Transverse colon (tissue), 4 donors: ENCODE measurements at regions not wholly inside any gene's neighbourhood (a gene's known extent, or its start where the extent isn't known, plus 50 kb on each side); places are given as distances from the start of the nearest gene placed in this dataset.

Source experiments
- DNase-seq: peaks from one replicate; pipeline ENCODE4 v3.0.0-alpha.2; 2019
- H3K27ac ChIP-seq, 4 donors: fragments of 200-600 bp; sonication (generic); 2 replicates each; pipeline ENCODE4 v1.5.1; 2016 to 2018; ENCODE audit warnings: inconsistent platforms in 4 of 4
- H3K27me3 ChIP-seq: fragments of 200-600 bp; sonication (generic); 2 replicates; pipeline ENCODE4 v1.5.1; 2017; ENCODE audit warnings: inconsistent platforms
- H3K36me3 ChIP-seq, 4 donors: fragments of 200-600 bp; sonication (generic); 2 replicates each; pipeline ENCODE4 v1.5.1; 2017 to 2019; ENCODE audit warnings: inconsistent platforms in 4 of 4
- H3K4me1 ChIP-seq, 4 donors: fragments of 200-600 bp; sonication (generic); 2 replicates each; pipeline ENCODE4 v1.5.1; 2017 to 2020; ENCODE audit warnings: inconsistent platforms in 4 of 4
- H3K4me3 ChIP-seq, 4 donors: fragments of 200-600 bp; sonication (generic); 1 replicate in 1 of 4; 2 replicates in 3 of 4; pipeline versions ENCODE4 v1.5.1 to v1.6.1; 2017 to 2019; ENCODE audit warnings: inconsistent platforms in 4 of 4
- H3K9me3 ChIP-seq, 2 donors: fragments of 200-600 bp; sonication (generic); 2 replicates each; pipeline ENCODE4 v1.5.1; 2017 to 2019; ENCODE audit warnings: inconsistent platforms in 2 of 2
- EP300 ChIP-seq: sonication (generic); formaldehyde crosslinking; IDR thresholded peaks from one replicate; pipeline ENCODE4 v1.6.1; 2017; ENCODE audit warnings: antibody characterized with exemption, low read depth
- POLR2A ChIP-seq: fragments of 450-650 bp; IDR thresholded peaks from one replicate; pipeline ENCODE4 v1.6.1; 2016; ENCODE audit warnings: antibody characterized with exemption, mild to moderate bottlenecking, moderate library complexity
- POLR2AphosphoS5 ChIP-seq, 3 donors: sonication (generic); formaldehyde crosslinking; IDR thresholded peaks; one replicate each; pipeline ENCODE4 v1.6.1; 2016; ENCODE audit warnings: antibody characterized with exemption in 3 of 3
- WGBS, 2 donors: methylation state at CpG; one replicate each; pipeline ENCODE4 v1.1.5; 2018; ENCODE audit warnings: low coverage in 1 of 2; 5-methylcytosine and 5-hydroxymethylcytosine counted together
- in situ Hi-C, 4 donors: fragments of 200-750 bp; cut with MboI; loops; one replicate each; pipeline versions ENCODE4 v1.15.0 to v1.15.1; 2017; ENCODE audit warnings: low sequenced_read_pairs in 3 of 4, low pct_ligation_motif_present in 1 of 4, low pct_unique_long_range_greater_than_20kb in 1 of 4
- intact Hi-C: fragments of 100-400 bp; cut with DNase I; formaldehyde crosslinking; loops from one replicate; pipeline ENCODE4 v1.15.1; 2023; ENCODE audit warnings: low total_unique reads
- TF ChIP-seq, protein P1 (sequence below), 5 experiments: fragments of 200-600 bp in 3 of 5; fragments of 450-650 bp in 2 of 5; sonication (generic) in 3 of 5; IDR thresholded peaks; 1 replicate in 2 of 5; 2 replicates in 3 of 5; pipeline ENCODE4 v1.5.1; 2016 to 2017; ENCODE audit warnings: antibody characterized with exemption in 5 of 5, inconsistent platforms in 3 of 5, mild to moderate bottlenecking in 2 of 5, moderate library complexity in 1 of 5

DNA sequence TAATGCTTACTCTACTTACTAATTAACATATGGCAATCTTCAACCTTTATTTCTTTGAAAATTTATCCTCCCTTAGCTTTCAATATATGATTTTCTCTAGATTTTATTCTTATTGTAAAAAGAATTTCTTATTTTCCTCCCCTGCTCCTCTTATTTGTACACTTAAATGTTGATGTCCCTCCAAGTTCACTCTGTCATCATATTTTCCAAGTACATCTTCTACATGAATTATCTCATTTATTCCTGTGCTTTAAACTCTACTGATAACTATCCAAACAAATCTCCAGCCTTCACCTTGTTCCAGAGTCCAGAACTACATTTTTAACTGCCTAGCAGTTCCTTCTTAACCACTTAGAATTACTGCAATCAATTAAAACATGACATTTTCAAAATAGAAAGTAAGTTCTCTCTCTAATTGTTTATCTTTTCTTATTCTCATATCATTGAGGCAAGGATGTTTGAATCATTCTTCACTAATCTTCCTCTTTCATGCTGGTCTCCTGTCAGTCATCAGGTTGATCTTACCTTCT is 261.6 kb upstream of the FAR2 start:
- DNase-seq: no peak
- H3K36me3 ChIP-seq: no peaks in the 10 kb centered on the region
- H3K27me3 ChIP-seq: no peaks in the 10 kb centered on the region
- intact Hi-C loops (no loop called here), in situ Hi-C loops (no loop called here)
- H3K4me3 ChIP-seq: no peak overlapping the region
- TF ChIP-seq, protein P1, sequence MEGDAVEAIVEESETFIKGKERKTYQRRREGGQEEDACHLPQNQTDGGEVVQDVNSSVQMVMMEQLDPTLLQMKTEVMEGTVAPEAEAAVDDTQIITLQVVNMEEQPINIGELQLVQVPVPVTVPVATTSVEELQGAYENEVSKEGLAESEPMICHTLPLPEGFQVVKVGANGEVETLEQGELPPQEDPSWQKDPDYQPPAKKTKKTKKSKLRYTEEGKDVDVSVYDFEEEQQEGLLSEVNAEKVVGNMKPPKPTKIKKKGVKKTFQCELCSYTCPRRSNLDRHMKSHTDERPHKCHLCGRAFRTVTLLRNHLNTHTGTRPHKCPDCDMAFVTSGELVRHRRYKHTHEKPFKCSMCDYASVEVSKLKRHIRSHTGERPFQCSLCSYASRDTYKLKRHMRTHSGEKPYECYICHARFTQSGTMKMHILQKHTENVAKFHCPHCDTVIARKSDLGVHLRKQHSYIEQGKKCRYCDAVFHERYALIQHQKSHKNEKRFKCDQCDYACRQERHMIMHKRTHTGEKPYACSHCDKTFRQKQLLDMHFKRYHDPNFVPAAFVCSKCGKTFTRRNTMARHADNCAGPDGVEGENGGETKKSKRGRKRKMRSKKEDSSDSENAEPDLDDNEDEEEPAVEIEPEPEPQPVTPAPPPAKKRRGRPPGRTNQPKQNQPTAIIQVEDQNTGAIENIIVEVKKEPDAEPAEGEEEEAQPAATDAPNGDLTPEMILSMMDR (IDR thresholded peaks at IDR 0.05): no peak
- TF ChIP-seq POLR2A: no peak
- TF ChIP-seq EP300: no peak
- TF ChIP-seq POLR2AphosphoS5 (IDR thresholded peaks at IDR 0.05): no peak
- no peak overlapping the region for H3K27ac ChIP-seq
- no peaks in the 10 kb centered on the region for H3K4me1 ChIP-seq
- no peaks in the 10 kb centered on the region for H3K9me3 ChIP-seq

DNA sequence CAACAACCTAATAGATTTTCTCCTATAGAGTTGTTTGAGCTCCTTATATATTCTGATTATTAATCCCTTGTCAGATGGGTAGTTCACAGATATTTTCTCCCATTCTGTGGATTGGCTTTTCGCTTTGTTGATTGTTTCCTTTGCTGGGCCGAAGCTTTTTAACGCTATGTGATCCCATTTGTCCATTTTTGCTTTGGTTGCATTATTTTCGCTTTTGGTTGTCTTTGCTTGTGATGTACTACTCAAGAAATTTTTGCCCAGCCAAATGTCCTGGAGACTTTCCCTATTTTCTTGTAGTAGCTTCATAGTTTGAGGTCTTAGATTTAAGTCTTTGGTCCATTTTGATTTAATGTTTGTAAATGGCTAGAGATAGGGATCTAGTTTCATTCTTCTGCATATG is 258.4 kb upstream of the FAR2 start:
- TF ChIP-seq POLR2AphosphoS5 (IDR thresholded peaks at IDR 0.05) (no peak), EP300 (no peak), POLR2A (no peak)
- TF ChIP-seq, protein P1 (IDR thresholded peaks at IDR 0.05): no peak
- no peaks in the 10 kb centered on the region for H3K4me1 ChIP-seq
- H3K27me3 ChIP-seq: no peaks in the 10 kb centered on the region
- intact Hi-C loops (no loop called here), in situ Hi-C loops (no loop called here)
- no peaks in the 10 kb centered on the region for H3K36me3 ChIP-seq
- no peak overlapping the region for H3K4me3 ChIP-seq
- H3K27ac ChIP-seq: no peak overlapping the region
- WGBS, 2 donors: 87 to 96% methylated on average over 3 to 4 of the region's 4 CpGs
- DNase-seq: no peak
- no peaks in the 10 kb centered on the region for H3K9me3 ChIP-seq

DNA sequence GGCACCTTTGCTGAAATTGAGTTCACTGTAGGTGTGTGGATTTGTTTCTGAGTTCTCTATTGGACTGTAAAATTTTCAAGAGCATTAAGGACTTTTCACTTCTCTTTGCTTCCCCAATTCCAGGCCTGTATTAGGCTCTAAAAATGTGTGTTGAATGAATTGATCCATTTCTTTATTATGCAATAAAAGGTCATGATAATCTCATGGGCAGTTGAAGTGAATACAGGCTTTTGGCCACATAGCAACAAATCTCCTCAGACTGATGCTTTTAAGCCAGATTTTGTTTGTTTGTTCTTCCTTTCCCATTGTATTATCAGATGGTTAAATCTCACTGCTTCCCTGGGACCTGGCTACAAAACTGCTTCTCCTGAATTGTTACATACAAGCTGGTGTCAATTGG is 258.0 kb upstream of the FAR2 start:
- in situ Hi-C loops (no loop called here), intact Hi-C loops (no loop called here)
- Histone ChIP-seq H3K4me1 (no peaks in the 10 kb centered on the region), H3K36me3 (no peaks in the 10 kb centered on the region), H3K9me3 (no peaks in the 10 kb centered on the region), H3K27me3 (no peaks in the 10 kb centered on the region), H3K27ac (no peak overlapping the region), H3K4me3 (no peak overlapping the region)
- TF ChIP-seq EP300 (no peak), POLR2A (no peak), POLR2AphosphoS5 (IDR thresholded peaks at IDR 0.05) (no peak)
- TF ChIP-seq, protein P1 (IDR thresholded peaks at IDR 0.05): no peak
- DNase-seq: no peak

DNA sequence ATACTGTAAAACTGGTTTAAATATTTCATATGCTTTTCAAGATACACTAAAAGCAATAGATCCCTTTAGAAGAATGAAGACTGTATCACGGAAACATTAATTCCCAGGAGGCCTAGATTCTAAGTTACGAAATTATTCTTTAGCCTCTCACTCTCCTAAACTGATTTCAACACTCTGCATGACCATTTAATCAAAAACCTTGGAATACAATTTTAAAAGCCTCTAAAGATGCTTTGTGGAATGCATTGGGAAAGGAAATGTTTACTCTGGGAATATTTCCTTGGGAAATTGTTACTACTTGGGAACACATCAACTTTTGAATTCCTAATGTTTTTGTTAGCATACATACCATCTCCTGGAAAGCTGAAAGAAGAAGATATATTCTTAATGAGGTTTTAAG is 255.7 kb upstream of the FAR2 start:
- WGBS, 2 donors: 41 to 69% methylated on average over 2 of the region's 2 CpGs
- DNase-seq: no peak
- H3K4me3 ChIP-seq: no peak overlapping the region
- in situ Hi-C loops (no loop called here), intact Hi-C loops (no loop called here)
- TF ChIP-seq POLR2A (no peak), EP300 (no peak), POLR2AphosphoS5 (IDR thresholded peaks at IDR 0.05) (no peak)
- TF ChIP-seq, protein P1 (IDR thresholded peaks at IDR 0.05): no peak
- H3K27ac ChIP-seq: no peak overlapping the region
- H3K4me1 ChIP-seq: no peaks in the 10 kb centered on the region
- H3K36me3 ChIP-seq: no peaks in the 10 kb centered on the region
- no peaks in the 10 kb centered on the region for H3K9me3 ChIP-seq
- H3K27me3 ChIP-seq: no peaks in the 10 kb centered on the region
